Stimulated activated CD8-positive, alpha-beta memory T cell treated with anti-CD3 and anti-CD28 coated beads, Interleukin-4, amount 100 ng/mL, for 48 hours (primary cell): ENCODE measurements at regions not wholly inside any gene's neighbourhood (a gene's known extent, or its start where the extent isn't known, plus 50 kb on each side); places are given as distances from the start of the nearest gene placed in this dataset.

Experiments used
- DNase-seq: peaks from one replicate; pipeline ENCODE4 v3.0.0-alpha.2; 2020

DNA sequence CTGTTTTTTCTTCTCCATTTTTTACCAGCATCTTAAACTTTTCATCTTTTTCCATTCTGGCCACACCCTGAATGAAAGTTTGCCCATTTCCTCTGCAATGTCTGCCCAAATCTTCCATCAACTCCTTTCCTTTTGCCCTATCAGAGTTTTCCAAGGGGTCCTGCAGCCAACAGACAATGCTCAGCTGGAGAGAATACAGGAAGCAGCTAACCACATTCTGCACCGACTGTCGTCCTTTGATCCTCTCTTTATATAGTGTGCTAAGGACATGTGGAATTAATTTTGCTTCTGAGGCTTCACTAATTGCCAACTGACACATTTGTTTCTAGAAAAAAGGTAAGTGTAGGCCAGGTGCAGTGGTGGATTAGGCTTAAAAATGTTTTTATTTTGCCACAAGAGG, 50.5 kb upstream of the DLX2 start:
- DNase-seq: no peak

GRCh38 chr2:172153757-172154156, 51.1 kb upstream of the DLX2 start:
- DNase-seq: no peak

DNA sequence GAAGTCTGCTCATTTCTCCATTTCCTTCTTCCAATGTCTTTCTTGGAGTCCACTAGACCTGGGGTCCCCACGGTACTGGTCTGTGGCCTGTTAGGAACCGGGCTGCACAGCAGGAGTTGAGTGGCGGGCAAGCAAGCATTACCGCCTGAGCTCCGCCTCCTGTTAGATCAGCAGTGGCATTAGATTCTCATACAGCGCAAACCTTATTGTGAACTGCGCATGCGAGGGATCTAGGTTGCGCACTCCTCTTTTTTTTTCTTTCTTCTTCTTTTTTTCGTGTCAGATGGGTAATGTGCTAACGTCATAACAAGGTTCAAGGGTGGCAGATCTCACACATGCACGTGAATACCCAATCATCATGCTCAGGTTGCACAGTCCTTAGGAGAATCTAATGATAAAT, 53.1 kb upstream of the DLX2 start:
- no peak for DNase-seq

GRCh38 chr2:172160839-172161238, 58.1 kb upstream of the DLX2 start:
- no peak for DNase-seq

GRCh38 chr2:172162225-172162733, 59.6 kb upstream of the DLX2 start:
- no peak for DNase-seq

DNA sequence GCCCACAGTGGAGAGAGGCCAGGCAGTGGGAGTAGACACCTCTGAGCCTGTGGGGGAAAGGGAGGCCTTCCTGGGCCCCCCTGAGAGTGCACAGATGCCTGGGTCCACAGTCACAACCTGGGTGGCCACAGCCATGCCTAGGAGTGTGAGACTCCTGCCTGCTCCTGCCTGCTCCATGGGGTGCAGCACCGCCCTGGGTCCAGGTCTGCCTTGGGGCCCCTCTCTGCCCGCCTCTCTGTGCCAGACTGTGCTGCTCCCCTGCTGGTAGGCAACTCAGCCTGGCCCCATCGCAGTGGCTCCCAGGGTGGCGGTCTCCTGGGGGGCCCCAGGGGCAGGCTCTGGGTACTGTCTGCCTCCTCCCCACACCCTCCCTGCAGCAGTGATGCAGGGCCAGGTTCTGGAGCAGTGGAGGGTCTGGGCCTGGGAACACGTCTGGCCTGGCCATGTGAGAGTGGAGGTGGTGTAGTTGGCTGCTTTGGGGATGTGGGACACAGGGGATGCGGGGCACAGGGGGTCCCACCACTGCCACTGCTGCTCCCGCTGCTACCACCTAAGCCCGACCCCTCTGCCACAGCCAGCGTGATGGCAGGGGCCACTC, 60.1 kb upstream of the DLX2 start:
- DNase-seq: no peak

DNA sequence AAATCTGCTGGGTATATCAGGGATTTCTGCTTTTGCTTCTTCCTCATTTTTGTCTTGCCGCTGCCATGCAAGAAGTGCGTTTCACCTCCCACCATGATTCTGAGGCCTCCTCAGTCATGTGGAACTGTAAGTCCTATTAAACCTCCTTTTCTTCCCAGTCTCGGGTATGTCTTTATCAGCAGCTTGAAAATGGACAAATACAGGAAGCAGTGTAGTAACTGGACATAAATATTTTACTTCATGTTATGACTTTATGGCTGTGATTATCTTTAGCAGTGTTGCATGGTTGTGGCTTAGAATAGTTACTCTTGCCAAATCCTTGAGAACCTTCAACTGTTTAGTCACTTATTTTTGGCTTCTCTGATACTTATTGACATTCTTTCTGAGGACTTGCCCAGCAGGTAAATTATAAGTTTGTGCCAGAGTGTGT, 66.2 kb upstream of the DLX2 start:
- no peak for DNase-seq

DNA sequence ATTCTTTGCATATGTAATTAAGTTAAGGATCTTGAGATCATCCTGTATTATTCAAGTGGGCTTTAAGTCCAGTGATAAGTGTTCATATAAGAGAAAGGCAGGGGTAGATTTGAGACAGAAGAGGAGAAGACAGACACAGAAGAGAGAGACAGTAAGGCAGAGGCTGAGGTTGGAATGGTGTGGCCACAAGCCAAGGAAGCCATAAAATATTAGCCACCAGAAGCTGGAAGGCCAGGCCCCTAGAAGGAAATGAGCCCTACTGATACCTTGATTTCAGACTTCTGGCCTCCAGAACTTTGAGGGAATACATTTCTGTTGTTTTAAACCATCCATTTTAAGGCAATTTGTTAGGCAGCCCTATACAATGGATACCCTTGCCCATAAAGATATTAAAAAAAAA, 66.9 kb upstream of the DLX2 start:
- DNase-seq: no peak

- peak; percentile 73 for DNase-seq
Observed at GRCh38 chr2:172172513-172173173, 69.9 kb upstream of the DLX2 start.

DNA sequence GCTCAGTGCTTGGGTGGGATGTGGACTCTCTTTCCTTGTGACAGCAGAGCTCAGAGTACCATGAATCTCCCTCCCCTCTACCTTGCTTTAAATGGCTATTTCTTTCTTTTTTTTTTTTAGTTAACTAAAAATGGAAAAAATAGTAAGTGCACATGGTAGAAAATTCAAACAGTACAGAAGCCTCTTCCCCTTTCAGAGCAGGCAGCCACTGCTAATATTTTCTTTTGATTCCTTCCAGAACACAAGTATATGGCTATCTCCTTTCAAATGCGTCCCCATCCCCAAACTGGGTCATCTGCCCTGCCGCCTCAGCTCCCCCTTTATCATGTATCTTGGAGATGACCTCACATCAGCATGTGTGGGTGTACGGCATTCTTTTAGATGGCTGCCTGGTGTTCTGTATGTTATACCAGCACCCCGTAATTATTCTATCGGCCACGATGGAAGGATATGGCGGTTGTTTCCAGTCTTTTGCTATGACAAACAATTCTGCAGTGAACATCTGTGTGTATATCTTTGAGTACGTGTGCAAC, 70.5 kb upstream of the DLX2 start:
- DNase-seq: no peak

GRCh38 chr2:172177581-172177980, 74.9 kb upstream of the DLX2 start:
- no peak for DNase-seq

GRCh38 chr2:172177996-172178395, 75.3 kb upstream of the DLX2 start:
- DNase-seq: no peak

DNA sequence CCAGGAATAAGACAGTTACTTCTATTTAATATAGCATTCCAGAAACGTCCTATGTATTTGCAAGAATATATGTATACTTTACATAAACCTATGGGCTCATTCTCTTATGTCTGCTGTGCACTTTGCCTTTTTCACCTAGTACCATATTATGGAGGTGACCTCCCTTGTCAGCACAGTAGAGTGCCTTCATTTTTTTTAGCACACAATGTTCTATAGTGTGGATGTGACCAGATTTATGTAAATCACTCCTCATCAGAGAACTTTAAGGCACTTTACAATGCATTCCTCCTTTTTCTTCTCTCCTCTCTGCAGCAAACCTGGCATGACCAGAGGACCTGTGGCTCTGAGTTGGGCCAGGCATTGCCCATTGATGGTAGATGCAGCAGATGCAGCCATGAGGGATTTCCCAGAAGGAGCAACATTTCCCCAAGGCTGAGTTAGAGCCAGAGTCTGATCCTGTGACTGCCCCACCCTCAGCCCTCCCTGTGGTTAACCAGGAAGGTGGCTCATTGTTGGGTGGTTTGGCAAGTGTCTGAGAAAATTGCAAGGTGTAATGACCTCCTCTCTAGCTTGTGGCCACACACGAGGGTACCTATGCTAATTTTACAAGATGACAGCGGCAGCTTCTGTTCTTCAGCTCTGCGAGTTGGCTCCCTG, 76.5 kb upstream of the DLX2 start:
- peak; percentile 47 for DNase-seq

- DNase-seq: no peak
Observed at GRCh38 chr2:172181840-172182239, 79.1 kb upstream of the DLX2 start.

DNA sequence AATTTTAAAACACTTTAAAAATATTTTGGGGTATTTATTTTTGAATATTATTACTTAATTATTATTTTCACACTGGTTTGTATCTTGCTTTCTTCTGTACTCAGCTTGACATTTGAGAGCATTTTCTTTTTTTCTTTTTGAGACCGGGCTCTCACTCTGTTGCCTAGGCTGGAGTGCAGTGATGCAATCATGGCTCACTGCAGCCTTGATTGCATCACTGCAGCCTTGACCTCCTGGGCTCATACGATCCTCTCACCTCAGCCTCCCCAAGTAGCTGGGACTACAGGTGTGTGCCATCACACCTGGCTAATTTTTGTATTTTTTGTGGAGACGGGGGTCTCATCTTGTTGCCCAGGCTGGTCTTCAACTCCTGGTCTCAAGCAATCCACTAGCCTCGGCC, 79.9 kb upstream of the DLX2 start:
- no peak for DNase-seq

GRCh38 chr2:172193331-172194089, 90.8 kb upstream of the DLX2 start:
- DNase-seq: no peak

- DNase-seq: no peak
Observed at GRCh38 chr2:172195836-172196376, 93.2 kb upstream of the DLX2 start.

DNA sequence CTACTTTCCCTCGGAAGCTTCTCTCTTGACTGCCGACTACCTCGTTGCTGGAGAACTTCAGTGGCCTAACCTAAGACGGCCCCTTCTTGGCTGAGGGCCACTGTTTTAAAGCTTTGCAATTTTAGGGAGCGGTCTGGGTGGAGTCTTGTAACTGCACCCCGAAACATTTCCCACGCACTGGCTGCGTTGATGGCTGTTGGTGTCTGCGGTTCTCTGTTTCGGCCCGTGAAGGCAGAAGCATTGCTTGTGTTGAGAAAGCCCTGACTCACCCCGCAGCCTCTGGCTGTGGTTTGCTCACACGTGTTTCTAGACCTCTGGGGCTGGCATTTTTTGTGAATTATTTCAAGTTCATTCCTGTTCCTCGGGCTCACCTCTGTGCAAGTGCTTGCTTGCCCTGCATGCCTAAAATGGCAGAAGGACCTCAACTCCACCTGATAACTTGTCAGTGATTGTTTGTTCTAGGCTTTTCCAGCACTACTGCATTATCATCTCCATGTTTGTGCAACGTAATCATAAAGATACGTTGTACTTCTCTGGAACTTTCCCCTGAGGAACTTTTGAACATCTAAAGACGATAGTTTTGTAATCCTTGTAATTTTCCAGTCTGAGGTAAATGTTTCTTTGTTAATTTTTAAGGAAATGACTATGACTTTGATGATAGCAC, 94.2 kb upstream of the DLX2 start:
- DNase-seq: peak; percentile 53

- no peak for DNase-seq
Observed at GRCh38 chr2:172198361-172198760, 95.7 kb upstream of the DLX2 start.

GRCh38 chr2:172198908-172199307, 96.2 kb upstream of the DLX2 start:
- DNase-seq: no peak

DNA sequence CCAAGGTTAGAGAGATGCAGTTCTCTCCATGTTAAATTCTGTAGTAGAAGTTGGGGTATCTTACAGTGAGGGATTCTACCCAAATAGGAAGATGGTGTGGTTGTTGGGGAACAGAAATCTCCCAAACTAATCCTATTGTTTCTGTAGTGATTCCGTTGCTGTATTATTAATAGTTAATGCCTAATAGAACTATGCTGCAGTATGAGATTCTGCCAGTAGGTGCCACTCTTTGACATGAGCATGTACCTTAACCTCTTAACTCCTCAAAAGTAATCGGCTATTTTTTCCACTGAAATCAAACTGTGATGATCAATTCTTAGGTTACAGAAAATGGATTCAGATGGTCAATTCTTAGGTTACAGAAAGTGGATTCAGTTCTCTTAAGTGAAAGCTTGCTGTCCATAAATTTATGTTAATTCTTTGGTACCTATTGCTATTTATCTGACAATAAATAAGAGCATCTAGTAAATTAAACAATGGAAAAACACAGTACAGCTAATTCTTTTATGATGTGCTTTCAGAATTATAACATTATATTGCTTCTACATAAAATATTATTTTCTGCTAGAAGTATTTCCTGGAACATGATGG, 97.9 kb upstream of the DLX2 start:
- DNase-seq: no peak

- DNase-seq: no peak
Observed at GRCh38 chr2:172204309-172204708, 101.6 kb upstream of the DLX2 start.
